Stimulated activated CD8-positive, alpha-beta memory T cell treated with anti-CD3 and anti-CD28 coated beads, Interleukin-2, amount 100 ng/mL, for 1 hour (primary cell): ENCODE measurements at regions not wholly inside any gene's neighbourhood (a gene's known extent, or its start where the extent isn't known, plus 50 kb on each side); places are given as distances from the start of the nearest gene placed in this dataset.
"Not testable (repeated sequence)": the region's sequence is repeated elsewhere in the genome, so short reads cannot be mapped to it uniquely, and the experiment has no call there.

ENCODE experiments used
- DNase-seq, 2 donors: peaks; one replicate each; pipeline ENCODE4 v3.0.0-alpha.2; 2020; ENCODE audit warnings: low read depth in 2 of 2

GRCh38 chr7:45267262-45267661 is 109.7 kb downstream of the RAMP3 start:
- no peak for DNase-seq

- DNase-seq, result no peak
Measured at GRCh38 chr7:45268013-45268412, 110.4 kb downstream of the RAMP3 start.

- no peak for DNase-seq
Measured at GRCh38 chr7:45269192-45269591, 111.6 kb downstream of the RAMP3 start.

- DNase-seq, result no peak
Measured at GRCh38 chr7:45278763-45279398, 121.3 kb downstream of the RAMP3 start.

- DNase-seq, result not testable (repeated sequence)
Measured at GRCh38 chr7:45289611-45290010, 132.0 kb downstream of the RAMP3 start.

GRCh38 chr7:45290880-45291279 is 133.3 kb downstream of the RAMP3 start:
- no peak for DNase-seq

GRCh38 chr7:45292481-45292880 is 134.9 kb downstream of the RAMP3 start:
- DNase-seq, result no peak

GRCh38 chr7:45293295-45293942 is 135.8 kb downstream of the RAMP3 start:
- DNase-seq, result no peak

GRCh38 chr7:45294559-45294958 is 137.0 kb downstream of the RAMP3 start:
- no peak for DNase-seq

GRCh38 chr7:45295222-45295621 is 137.6 kb downstream of the RAMP3 start:
- DNase-seq, result no peak

GRCh38 chr7:45296748-45297147 is 139.2 kb downstream of the RAMP3 start:
- no peak for DNase-seq

- no peak for DNase-seq
Measured at GRCh38 chr7:45306752-45307305, 149.2 kb downstream of the RAMP3 start.

GRCh38 chr7:45311597-45311996 is 154.0 kb downstream of the RAMP3 start:
- DNase-seq, result no peak

GRCh38 chr7:45315512-45315911 is 157.9 kb downstream of the RAMP3 start:
- DNase-seq, result not testable (repeated sequence)

- no peak for DNase-seq
Measured at GRCh38 chr7:45324683-45325237, 167.2 kb downstream of the RAMP3 start.

- DNase-seq, result no peak
Measured at GRCh38 chr7:45325378-45325777, 167.8 kb downstream of the RAMP3 start.

GRCh38 chr7:45328403-45328981 is 170.9 kb downstream of the RAMP3 start:
- DNase-seq, result no peak

- DNase-seq, result no peak
Measured at GRCh38 chr7:45331563-45331962, 174.0 kb downstream of the RAMP3 start.

- not testable (repeated sequence) for DNase-seq
Measured at GRCh38 chr7:45335024-45335423, 177.4 kb downstream of the RAMP3 start.

GRCh38 chr7:45342236-45342635 is 184.6 kb downstream of the RAMP3 start:
- DNase-seq, result no peak

GRCh38 chr7:45343746-45344145 is 186.2 kb downstream of the RAMP3 start:
- DNase-seq, result no peak

GRCh38 chr7:45347804-45348203 is 190.2 kb downstream of the RAMP3 start:
- no peak for DNase-seq

GRCh38 chr7:45349090-45349489 is 191.5 kb downstream of the RAMP3 start:
- no peak for DNase-seq
